Activated CD8-positive, alpha-beta memory T cell treated with anti-CD3 and anti-CD28 coated beads, Interleukin-2, amount 50 U/mL, for 1 hour (primary cell): ENCODE measurements at regions not wholly inside any gene's neighbourhood (a gene's known extent, or its start where the extent isn't known, plus 50 kb on each side); places are given as distances from the start of the nearest gene placed in this dataset.
"Not testable (repeated sequence)": the region's sequence is repeated elsewhere in the genome, so short reads cannot be mapped to it uniquely, and the experiment has no call there.

ENCODE experiments used
- DNase-seq: peaks from one replicate; pipeline ENCODE4 v3.0.0-alpha.2; 2020; ENCODE audit errors: extremely low read depth

DNA sequence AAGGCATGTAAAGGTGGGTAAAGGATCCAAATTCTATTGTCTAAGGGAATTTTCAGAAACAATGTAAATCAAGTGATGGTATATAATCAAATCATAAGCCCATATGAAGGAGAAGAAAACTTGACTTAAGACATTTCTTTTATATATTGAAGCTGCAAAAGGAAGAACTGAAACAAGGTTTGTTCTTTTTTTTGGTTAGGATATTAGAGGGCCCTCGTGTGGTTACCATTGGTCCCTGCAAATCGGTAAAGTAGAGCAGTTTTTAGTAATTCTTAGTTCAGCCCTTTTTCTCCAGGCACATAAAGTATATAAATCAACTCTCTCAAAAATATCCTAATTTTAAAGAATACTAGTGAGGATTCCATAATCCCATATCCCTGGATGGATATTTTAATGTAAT is 105.6 kb upstream of the STK17B start:
- DNase-seq = no peak

DNA sequence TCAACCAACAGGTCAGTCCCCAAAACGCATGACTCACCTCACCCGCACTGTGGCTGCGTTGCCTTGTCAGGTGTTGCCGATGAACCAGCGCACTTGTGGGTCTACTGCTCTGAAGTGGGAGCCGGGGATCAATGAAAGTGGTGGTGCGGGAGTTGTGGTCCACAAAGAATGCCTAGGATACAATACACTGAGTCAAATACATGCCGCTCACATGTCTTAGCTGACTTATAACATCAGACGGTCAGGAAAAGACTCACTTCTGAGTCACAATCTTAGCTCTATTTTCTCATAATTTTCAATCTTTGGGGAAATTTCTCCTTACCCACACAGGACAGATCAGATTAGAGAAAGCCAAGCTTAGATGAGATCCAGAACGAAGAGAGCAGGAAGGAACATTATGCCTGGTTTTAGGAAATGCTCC is 107.1 kb upstream of the STK17B start:
- DNase-seq = no peak

DNA sequence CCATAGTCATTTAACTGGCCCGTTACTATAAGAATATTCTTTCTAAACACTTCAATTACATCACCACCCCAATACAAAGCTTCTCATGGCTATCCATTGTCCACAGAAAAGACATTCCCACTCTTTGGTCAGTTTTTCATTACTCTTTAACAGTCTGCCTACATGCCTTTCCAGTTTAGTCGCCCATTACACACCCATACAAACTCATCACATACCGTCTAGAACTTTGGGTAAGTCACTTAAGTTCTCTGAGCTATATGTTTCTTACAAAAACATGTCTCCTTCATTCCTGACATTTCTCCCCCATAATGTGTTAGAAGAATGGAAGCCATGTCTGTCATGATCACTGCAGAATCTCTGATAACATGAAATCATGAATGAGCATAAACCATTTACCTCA is 108.2 kb upstream of the STK17B start:
- DNase-seq = no peak

- no peak for DNase-seq
Observed at GRCh38 chr2:196284144-196284844, 112.9 kb upstream of the STK17B start.

GRCh38 chr2:196284866-196285557 is 113.6 kb upstream of the STK17B start:
- DNase-seq = no peak

- DNase-seq = no peak
Observed at GRCh38 chr2:196286821-196287220, 115.4 kb upstream of the STK17B start.

- DNase-seq = no peak
Observed at GRCh38 chr2:196287523-196287922, 116.1 kb upstream of the STK17B start.

GRCh38 chr2:196288006-196288538 is 116.7 kb upstream of the STK17B start:
- no peak for DNase-seq

DNA sequence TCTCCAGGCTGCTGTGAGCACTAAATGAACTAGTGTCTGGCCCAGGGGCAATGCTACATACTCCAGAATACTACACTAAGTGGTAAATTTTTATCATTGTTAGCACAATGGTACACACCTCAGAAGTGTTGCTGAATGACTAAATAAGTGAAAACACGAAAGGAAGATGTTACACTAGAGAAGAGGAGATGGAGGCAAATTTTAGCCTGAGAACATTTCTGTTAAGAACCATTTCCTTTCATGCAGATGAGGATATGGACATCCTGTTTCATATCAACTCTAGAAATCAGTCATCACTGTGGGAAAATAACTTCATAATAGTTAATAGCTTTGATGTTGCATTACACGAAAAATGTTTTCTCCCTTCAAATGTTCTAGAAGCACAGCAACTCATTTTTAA is 117.6 kb upstream of the STK17B start:
- DNase-seq = no peak

- no peak for DNase-seq
Observed at GRCh38 chr2:196290136-196290535, 118.8 kb upstream of the STK17B start.

DNA sequence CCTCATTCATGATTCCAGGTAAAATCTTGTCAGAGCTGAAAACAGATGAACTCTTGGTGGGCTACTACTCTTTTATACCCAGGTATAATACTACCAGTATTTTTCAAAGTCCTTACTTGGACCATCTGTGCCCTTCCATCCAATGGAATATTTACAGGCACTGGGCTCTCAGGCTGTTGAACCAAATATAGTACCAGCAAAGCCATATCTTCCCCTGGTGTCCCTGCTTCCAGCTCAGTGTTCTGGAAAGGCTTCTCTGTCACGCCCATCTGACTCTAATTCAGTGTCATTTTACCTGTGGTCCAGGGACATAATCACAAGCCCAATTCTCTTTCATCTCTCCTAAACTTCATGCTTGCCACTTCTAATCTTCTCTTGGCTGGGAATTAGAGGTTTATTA is 119.2 kb upstream of the STK17B start:
- no peak for DNase-seq

GRCh38 chr2:196291426-196291825 is 120.0 kb upstream of the STK17B start:
- no peak for DNase-seq

- DNase-seq = no peak
Observed at GRCh38 chr2:196291873-196292800, 120.8 kb upstream of the STK17B start.

DNA sequence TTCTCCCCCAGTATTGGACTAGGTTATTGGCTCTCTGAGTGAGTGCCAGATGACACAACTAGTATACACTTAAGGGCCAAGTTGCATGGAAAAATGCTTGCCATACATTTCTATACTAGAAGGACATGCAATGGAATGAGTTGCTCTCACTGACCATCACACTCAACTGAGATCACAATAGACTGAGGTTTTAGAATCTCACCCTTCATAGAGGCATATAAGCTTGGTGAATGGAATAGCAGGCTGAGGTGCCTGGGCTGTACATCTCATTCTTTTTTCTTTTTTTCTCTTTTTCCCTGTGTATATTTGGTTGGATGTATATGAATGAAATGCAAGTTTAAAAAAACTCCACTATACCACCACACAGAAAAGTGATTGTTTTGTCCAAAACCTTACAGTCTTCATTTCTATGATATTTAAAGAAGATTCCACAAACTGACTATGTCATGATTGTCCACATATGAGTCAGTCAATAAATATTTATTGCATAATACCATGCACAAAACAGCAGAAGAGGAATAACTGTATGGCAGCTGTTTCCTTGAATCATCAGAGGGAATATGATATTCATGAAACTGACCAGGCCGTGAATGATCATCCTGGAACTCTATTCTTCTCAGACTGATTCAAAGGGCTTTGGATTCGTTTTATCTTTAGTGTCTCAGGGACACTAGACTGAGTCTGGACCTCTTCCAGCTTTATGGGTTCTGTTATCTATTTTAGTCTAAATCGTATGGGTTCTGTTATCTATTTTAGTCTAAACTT is 122.6 kb upstream of the STK17B start:
- no peak for DNase-seq

GRCh38 chr2:196294516-196294909 is 123.1 kb upstream of the STK17B start:
- DNase-seq = no peak

- no peak for DNase-seq
Observed at GRCh38 chr2:196295005-196295404, 123.6 kb upstream of the STK17B start.

DNA sequence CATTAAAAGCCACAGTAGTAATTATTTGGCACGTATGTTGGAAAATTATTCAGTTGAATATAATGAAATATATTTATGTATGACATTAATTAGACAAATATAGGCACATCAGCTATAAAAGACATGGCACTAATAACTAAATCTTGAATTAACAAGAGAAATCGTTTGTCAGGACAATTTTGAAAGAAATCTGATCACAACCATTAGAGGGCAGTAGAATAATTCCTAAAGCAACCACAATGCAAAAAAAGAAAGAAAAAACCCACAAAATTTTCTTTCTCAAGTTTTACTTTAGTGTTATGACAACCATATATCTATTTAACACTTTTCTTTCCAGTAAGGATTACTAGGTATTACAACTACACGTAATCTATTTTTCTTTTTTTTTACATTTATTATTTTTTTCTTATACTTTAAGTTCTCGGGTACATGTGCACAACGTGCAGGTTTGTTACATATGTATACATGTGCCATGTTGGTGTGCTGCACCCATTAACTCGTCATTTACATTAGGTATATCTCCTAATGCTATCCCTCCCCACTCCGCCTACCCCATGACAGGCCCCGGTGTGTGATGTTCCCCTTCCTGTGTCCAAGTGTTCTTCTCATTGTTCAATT is 126.8 kb upstream of the STK17B start:
- DNase-seq = not testable (repeated sequence)

DNA sequence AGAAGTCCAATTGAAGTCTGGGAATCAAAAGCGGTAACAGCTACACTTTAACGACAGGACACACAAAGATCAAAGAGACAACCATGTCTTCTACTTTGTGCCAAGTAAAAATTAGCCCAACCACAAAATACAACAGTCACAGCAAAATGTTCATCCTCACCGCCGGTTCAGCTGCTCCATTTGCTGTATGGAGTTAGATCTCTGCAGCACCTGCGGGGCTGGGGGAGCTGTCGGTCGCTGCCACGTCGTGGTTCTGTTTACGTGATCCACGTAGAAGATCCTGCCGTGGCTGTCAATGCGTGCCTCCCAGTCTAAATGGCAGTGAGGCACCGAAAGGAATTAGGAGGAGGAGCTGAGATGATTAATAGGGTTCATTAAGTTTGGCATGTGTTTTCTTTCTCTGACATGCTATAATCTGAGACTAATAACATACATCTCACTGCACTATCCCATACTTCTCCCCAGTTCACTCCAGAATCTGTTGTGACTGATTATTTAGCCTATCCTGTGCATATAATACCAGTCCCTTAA is 136.5 kb upstream of the STK17B start:
- no peak for DNase-seq

DNA sequence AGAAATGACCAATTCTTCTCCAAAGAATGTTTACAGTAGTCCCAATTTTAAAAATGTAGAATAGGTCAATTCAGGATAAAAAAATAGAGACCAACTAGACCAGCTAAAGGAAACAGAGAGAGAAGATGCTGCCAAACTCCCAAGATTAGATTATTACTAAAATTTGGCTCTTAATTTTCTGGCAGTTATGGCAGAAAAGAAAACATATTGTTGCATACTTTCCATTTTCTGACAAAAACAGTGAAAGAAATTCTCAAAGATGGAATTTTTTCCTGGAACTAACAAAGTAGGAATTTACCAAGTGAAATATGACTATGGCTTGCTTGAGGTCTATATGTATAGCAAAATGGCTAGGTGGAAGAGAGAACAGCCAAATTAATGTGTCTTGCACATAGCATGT is 138.3 kb upstream of the STK17B start:
- no peak for DNase-seq

DNA sequence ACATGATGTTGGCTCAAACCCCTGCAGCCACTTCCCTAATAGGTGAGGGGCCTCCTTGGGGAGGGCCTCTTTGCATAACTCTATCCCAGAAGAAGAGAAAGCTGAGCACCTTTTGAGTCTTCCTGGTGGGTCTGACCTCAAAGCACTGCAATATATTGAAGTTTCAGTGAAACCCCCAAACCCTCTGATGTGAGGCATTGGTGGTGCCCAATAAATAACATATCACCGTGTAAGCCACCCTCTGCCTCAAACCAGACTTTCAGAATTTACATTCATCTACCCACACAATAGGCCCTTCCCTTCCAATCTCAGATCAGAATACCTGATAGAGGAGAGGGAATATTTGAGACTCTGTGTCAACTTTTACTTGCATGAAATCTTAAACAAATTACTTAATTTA is 142.8 kb upstream of the STK17B start:
- no peak for DNase-seq

DNA sequence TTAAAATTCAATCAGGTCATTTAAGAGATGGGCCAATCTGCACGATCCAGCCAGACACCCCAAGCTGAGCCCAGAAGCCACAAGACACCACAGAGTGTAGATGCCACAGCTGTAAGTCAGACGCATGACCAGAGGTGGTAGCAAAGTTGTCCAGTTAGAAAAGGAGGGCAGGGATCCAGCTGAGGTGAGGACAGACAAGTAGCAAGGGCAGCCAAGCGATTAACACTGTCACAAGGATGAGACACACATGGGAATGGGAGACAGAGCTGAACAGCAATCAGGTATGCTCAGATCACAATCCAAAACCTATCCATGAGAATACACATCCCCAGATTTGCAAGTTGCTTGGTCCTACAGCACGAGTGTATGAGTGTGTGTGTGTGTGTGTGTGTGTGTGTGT is 143.4 kb upstream of the STK17B start:
- DNase-seq = no peak
